NCI-H2029 treated with DMSO at 0.1 percent for 48 hours (cell line): ENCODE measurements at regions not wholly inside any gene's neighbourhood (a gene's known extent, or its start where the extent isn't known, plus 50 kb on each side); places are given as distances from the start of the nearest gene placed in this dataset.
A peak's percentile ranks its signal among the peaks of the same experiment; 100 is the strongest.

Experiments used
- DNase-seq: peaks from one replicate; lab custom pipeline; 2025; lab: John Stamatoyannopoulos, UW

DNA sequence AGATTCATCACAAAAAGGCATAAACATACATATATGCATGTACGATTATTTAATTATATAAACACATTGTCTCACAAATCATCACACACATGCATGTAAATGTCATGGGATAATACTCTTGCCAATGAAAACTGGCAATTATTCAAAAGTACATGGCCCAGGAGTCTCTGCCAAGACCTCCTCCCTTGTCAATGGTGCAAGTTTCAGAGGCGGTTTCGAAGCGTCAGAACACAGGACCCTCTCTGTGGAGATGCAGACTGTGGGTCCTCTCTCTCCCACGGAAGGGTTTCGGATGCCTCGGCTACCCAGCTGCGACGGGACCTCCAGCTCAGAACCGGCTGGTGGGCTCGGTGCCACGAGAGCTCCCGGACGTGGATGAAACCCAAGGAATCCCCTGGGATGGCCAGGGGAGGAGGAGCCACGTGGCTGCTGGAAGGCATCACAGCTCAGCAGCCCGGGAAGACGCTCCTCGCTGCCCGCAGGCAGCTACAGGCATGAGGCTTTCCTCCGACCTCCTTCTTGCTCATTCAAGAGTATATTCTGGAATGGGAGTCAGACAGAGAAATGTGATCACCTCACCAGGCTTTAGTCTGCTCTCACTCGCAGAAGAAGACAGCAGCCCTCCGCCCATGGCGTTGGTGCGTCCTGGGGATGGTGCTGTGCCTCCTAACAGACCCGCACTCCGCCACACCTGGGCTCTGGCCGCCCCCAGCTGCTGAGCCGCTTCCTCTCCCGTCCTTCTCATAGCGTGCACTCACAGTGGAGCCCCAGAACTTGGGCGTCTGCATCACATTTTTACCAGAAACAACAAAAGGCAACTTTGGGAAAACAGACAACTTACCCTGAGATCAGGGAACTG, 308.8 kb downstream of the IRX2 start:
- no peak for DNase-seq

DNA sequence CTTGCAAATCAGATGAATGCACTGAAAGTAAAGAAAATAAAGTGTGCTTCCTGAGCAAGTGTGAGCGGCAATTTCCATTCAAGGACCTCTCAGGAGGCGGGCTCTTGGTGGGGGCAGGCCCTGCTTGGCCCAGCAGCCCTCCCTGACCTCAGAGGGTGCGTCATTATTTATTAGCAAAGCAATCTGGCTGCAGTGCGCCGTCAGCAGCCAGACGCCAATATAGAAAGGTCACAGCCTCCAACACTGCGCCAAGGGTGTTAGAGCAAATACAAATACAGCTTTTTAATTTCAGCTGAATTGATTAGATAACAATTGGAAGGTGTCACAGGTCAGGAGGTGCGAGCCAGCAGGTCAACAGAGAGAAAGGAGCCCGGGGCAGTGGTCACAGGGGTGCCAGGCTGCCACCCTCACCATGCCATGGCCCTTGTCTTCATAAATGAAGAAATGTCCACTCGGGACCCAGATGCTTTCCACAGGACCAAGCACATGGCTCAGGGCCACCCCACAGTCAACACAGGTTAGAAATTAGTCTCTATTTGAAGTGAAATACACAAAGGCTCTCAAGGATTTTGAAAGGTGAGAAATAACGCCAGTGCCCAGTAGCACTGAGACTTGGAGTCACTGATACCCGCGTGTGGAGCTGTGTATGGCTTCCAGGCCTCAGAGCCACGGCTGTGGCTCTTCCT, 309.8 kb downstream of the IRX2 start:
- DNase-seq = no peak

GRCh38 chr5:2439608-2440007, 311.9 kb downstream of the IRX2 start:
- DNase-seq = no peak

GRCh38 chr5:2433086-2433485, 318.4 kb downstream of the IRX2 start:
- no peak for DNase-seq

DNA sequence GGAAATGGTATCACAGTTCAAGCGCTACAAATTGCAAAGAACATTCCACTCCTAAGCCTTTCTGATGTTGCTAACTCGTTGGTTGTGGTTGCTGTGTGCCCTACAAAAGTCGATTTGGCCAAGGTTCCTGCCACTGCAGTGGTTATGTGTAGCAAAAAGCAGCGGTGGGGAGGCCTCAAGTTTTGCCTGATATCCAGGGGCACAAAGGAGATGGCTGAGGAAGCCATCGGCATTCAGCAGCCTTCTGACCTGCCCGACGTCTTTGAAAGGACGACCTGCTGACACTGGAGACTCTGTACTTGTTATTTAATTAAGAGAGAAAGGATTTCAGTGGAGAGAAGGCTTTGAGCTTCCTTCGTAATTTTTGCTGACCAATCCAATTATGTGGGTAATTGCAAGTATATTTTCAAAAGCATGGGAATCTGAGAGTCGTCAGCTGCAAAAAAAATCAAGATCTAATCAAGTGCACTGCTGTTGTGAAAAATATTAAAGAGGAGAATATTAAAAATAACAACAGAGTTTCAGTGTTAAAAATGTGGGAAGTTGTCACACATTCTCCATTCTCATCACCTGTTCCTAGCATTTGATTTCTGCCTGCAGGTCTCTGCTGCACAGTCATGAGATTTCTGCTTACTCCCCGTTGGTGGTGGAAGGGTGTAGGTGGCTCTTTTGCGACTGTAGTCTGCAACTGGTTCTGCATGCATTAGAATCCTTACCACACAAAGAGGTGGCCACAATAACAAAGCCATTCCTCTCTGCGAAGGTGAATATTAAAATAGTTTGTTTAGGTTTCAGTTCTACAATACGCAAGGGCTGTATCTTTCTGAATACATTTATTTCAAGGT, 319.2 kb downstream of the IRX2 start:
- DNase-seq = no peak

- DNase-seq = peak; percentile 78
These were observed 320.9 kb downstream of the IRX2 start for GRCh38 chr5:2430606-2431005.

GRCh38 chr5:2427983-2428382, 323.5 kb downstream of the IRX2 start:
- no peak for DNase-seq

DNA sequence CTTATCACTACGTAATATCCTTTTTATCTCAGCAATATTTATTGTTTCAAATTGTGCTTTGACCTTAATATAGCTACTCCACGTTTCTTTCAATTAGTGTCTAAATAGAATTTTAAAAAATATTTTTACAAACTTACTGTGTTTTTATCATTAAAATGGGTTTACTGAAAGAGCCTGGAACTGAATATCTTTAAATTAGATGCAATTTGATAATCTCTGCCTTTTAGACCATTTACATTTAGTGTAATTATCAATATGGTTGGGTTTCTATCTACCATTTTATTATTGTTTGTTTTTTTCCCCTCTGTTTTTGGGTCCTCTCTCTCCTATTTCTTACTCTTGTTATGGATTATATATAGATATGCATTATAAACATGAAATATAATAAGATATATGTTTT, 327.8 kb downstream of the IRX2 start:
- no peak for DNase-seq

DNA sequence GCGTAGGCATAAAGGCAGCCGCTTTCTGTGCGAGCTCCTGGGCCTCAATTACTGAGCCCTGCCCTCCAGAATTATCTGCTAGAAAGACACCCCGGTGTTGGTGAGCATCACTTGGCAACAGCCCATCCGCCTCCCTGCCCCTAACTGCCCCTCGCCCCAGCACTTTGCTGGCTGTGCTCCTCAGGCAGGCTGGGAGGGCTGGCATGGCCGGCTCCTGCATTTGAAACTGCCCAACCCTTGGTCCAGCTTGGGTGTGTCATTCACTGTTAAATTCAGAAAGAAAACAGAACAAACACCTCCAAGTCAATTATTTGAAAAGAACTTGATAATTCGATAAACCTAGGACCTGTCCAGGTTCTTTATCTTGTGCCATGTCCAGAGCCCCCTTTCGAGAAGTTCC, 334.2 kb downstream of the IRX2 start:
- no peak for DNase-seq

DNA sequence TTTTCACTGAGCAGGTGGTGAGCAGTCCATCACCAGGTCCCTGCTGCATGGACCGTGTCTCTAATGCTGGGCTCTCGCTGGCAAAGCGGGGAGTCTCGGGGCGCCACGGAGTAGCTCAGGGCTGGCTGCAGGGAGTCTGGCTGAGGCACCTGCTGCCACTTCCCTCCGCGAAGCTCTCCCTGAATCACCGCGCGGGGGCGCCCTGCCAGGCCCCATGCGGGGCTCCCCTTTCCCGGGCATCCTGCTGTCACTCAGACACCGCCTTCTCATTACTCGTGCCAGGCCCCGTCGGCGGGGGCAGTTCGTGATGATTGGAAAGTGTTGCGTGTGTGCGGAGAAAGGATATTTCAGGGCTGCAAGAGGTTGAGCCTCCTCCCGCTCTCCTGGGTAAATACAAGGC, 335.8 kb downstream of the IRX2 start:
- DNase-seq = no peak

- no peak for DNase-seq
These were observed 341.0 kb downstream of the IRX2 start for GRCh38 chr5:2410451-2410850.

- no peak for DNase-seq
These were observed 348.2 kb downstream of the IRX2 start for GRCh38 chr5:2403296-2403695.

DNA sequence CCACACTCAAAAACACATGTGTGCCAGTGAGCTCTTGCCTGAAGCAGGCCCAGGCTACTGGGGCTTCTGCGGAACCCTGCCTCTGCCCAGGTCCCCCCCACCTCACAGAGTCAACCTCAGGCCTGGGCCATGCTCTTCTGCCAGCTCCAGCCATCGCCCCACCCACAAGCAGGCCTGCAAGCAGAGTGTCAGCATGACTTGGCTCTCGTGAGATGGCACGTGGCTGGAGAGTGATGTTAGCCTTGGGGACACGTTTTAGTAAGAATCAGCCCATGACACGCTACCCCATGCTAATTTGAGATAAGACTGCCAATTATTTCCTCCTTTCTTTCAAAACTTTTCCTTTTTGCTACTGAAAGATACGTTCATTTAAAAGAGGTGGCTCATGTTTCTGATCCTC, 351.7 kb downstream of the IRX2 start:
- DNase-seq = no peak

DNA sequence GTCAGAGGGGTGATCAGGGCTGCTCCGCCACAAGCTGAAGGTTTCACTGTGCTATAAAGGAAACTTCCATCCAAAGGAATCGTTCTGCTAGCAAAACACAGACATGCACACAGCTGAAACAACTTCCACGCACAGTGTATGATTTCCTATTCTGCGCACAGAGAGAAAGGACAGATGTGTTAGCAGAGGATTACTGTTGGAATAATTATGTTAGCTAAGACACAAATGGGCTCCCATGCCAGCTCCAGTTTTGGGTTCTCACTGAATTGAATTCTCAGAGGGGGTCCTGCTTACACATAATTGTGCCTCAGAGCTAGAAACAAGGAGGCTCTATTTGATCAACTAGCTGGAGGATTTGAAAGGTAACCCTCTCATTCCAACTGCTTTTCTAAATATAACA, 352.4 kb downstream of the IRX2 start:
- DNase-seq = no peak

DNA sequence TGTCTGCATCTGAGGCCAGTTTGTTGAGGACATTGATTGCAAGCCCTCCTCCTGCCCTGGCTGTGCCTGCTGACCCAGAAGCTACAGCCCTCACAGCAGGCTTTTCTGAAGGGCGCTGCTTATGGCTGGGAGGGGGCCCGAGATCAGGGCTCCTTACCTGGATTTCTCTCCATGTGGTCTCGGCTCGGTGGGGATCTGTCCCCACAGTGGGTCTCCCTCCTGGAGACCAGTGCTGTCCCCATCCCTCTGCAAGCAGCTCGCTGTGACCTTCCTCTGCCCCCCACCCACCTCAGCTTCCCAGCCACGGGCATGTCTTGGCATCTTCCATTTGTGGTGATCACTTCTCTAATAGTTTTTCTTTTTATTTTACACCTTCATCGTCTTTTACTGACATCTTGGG, 357.9 kb downstream of the IRX2 start:
- DNase-seq = no peak

DNA sequence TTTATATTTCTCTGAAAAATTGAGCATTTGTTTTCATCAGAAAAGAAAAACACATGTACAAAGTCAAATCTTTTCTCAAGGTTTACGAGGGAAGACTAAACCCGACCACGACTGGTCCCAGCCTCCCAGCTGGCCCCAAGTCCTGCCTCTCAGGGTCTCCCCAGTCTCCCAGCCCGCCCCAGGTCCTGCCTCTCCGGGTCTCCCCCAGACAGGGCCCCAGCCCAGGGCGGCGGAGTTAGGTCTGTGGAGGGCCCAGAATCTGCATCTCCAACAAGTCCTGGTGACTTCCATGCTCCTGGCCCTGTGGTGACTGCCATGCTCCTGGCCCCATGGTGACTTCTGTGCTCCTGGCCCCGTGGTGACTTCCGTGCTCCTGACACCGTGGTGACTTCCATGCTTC, 359.9 kb downstream of the IRX2 start:
- no peak for DNase-seq

DNA sequence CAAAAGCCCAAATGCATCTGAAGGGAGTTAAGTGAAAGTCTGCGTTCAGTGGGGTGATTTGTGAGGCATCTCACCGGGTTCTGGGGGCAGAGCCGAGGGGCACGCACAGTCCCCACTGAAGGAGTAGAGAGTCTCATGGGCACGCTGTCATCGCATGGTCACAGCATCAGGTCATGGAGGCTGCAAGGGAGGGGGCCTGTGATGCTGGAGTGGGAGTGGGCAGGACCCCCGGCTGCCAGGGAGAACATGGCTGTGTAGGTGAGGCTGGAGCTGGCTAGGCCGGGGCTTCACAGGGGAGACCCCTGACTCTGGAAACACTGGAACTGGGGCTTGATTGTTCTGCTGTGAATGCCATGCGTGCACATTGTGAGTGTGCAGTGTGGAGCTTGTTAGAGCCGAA, 360.5 kb downstream of the IRX2 start:
- no peak for DNase-seq

DNA sequence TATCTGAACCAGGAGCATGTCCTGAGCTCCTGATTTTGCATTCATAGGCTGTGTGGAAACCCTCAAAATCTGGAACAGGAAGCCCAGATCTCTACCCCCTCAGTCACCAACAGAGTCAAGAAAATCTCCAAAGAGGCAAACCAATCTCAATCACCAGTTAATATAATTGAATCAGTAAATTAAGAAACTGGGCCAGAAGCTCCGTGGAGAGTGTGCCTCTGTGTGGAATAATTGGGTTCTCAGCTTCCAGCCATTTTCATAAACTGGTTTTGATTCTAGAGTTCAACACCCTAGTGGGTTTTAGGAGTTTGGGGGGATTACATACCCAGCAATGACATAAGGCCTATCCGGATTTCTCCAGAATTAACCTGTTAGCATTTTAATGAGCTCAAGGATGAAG, 362.9 kb downstream of the IRX2 start:
- DNase-seq = no peak

DNA sequence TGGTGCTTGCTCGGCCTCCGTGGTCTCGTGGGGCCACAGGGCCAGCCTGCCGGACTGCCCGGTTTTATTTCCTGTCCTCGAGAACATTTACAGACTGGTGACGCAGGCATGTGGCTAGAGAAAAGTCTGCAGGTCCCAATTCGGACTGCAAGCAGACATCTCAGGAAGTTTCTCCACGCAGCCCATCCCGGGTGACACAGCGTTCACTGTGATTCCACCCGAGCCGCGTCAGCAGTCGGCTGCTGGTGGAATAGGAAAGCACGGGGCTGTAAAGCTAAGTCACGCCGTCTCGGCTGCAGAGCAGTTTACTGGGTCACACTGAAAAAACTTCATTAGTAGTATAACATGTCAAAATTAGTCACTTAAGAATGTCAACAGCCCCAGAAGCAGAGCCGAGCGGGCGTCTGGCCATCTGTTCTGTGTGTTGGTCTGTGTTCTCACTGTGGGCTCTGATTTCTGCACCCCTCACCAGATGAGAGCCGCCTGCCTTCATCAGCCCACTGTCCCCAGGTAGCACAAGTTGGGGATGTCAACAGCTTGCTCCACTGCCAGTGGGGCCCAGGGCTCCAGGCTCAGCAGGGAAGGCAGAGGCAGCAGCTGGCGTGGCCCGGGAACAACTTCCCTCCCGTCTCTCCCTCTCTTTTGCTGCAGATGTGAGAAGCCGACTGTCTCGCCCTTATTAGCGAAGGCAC, 363.7 kb downstream of the IRX2 start:
- no peak for DNase-seq

DNA sequence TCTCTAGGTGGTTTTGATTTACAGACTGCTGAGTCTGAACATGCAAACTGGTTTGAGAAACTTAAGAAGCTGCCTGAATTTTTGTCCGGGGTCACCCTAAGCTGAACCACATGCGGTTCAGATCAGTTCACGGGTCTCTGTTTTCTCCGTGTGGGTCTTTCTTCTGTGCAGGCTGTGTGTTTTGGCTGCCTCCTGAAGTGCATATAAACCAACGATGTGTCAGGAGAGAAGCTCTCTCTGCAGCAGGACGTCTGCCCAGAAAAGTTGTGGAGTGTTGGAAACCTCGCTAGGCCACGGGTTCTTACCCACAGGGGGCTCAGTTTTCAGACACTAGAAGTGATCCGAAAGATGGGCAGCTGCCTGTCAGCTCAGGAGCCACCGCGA, 364.2 kb downstream of the IRX2 start:
- DNase-seq = no peak

- no peak for DNase-seq
These were observed 365.7 kb downstream of the IRX2 start for GRCh38 chr5:2385818-2386217.

DNA sequence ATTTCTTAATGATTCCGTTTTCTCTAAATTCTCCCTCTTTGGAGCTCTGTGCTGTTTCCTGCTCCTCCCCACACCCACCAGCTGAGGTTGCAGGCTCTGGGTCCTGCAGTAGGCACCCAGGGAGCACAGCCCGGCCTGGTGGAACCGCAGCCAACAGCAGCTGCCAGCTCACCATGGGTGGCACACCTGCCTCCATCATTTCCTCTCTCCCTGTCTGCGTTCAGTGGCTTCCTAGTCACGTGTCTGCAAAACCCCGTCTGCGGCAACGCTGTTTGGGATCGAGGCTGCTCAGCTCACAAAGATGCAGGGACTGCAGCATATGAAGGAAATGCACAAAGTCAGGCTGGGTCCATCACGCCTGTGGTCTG, 367.8 kb downstream of the IRX2 start:
- no peak for DNase-seq
